ENCODE measurements at regions not wholly inside any gene's neighbourhood (a gene's known extent, or its start where the extent isn't known, plus 50 kb on each side); places are given as distances from the start of the nearest gene placed in this dataset.
A peak's percentile ranks its signal among the peaks of the same experiment; 100 is the strongest.

DNA sequence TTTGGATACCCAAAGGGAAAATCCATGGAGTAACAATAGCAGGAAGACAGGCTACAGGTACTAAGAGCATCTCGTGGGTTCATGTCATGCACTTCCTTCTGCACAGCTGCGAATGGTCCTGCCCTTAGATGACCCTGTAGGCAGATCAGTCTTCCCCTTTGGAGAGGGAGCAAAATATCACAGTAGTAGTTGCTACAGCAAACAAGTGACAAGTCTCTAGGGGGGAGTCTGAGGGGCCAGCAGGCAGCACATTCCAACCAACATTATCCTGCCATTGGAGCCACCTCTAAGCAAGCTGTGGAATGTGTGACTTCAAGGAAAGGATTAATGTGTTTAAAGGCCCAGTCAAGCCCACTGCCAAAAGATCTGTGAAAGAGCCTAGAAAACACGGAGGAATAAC lies 273.2 kb upstream of the PARD3B start:
- Histone ChIP-seq H4K5ac (ENCODE audit: insufficient read length, low read depth, low read length) (no peak overlapping the region), H3K23ac (ENCODE audit: insufficient read length, low read depth, low read length) (no peak overlapping the region), H4K20me1 (ENCODE audit: control insufficient read depth, insufficient read depth, insufficient read length) (no peaks in the 10 kb centered on the region), H3K27ac (ENCODE audit: insufficient read length, low read depth, low read length) (peak overlapping the region; percentile 39), H3K4ac (ENCODE audit: low read depth, low read length) (no peak overlapping the region), H3K9me3 (ENCODE audit: control insufficient read depth, low read depth, low read length) (peaks cover 9% of the 10 kb centered on the region), H3K4me1 (ENCODE audit: insufficient read depth, low read length) (peaks cover 2% of the 10 kb centered on the region; the same call in 1 of the 2 replicates), H3K4me2 (ENCODE audit: insufficient read depth, insufficient read length, low read length) (no peak overlapping the region), H3K79me1 (ENCODE audit: insufficient read depth, low read depth, low read length, poor library complexity, severe bottlenecking) (no peaks in the 10 kb centered on the region), H3T11ph (ENCODE audit: low read length) (no peak overlapping the region), H4K8ac (replicated peaks; ENCODE audit: insufficient read length, low read depth, low read length) (no peak overlapping the region), H2BK15ac (ENCODE audit: low read depth, low read length) (no peak overlapping the region), H2BK20ac (ENCODE audit: low read depth, low read length, poor library complexity, severe bottlenecking) (no peak overlapping the region), H3K79me2 (ENCODE audit: insufficient read depth, low read length) (no peaks in the 10 kb centered on the region), H2BK120ac (ENCODE audit: low read depth, low read length, poor library complexity, severe bottlenecking) (no peak overlapping the region), H3K27me3 (ENCODE audit: insufficient read depth, low read length) (no peaks in the 10 kb centered on the region), H2BK12ac (ENCODE audit: insufficient read length, low read depth, low read length) (no peak overlapping the region), H2AFZ (ENCODE audit: low read length) (no peak overlapping the region), H3K18ac (ENCODE audit: insufficient read length, low read depth, low read length) (no peak overlapping the region), H2AK5ac (ENCODE audit: insufficient read length, low read length) (no peak overlapping the region), H3K56ac (ENCODE audit: insufficient read length, low read depth, low read length) (no peak overlapping the region), H2BK5ac (ENCODE audit: insufficient read length, low read length) (no peak overlapping the region), H3K23me2 (ENCODE audit: insufficient read length, low read depth, low read length, poor library complexity, severe bottlenecking) (no peaks in the 10 kb centered on the region), H4K91ac (ENCODE audit: insufficient read length, low read depth, low read length) (no peak overlapping the region), H3K14ac (ENCODE audit: insufficient read depth, low read length) (no peak overlapping the region), H3K9ac (ENCODE audit: extremely low read depth, insufficient read length, low read length) (no peak overlapping the region)
- Mint-ChIP-seq H3K9me3 (peaks cover 8 to 18% of the 10 kb centered on the region in 2 experiments), H3K36me3 (ENCODE audit: insufficient read depth in 1 of 3, low read depth in 3 of 3) (peaks cover 8 to 19% (median 15%) of the 10 kb centered on the region in 3 experiments; a peak in 6 of 7 replicates), H3K4me3 (peak overlapping the region in 1 of 2 experiments; percentile 21; a peak in 2 of 5 replicates), H3K4me1 (peaks cover 48 to 52% of the 10 kb centered on the region in 2 experiments), H3K27me3 (ENCODE audit: low read depth) (peaks cover 2% of the 10 kb centered on the region), H3K27ac (peak overlapping the region; percentile 45 to 90 (median 78))
- no peak for TF ChIP-seq CTCF (conservative IDR thresholded peaks at IDR 0.05)
- peak; percentile 43 for DNase-seq
- WGBS (ENCODE audit: extremely low coverage, insufficient read length, low lambda C conversion rate): no CpG with 5 or more reads among the region's 3 CpGs

All from H9 (cell line).